NCI-H226 (cell line): ENCODE measurements at regions not wholly inside any gene's neighbourhood (a gene's known extent, or its start where the extent isn't known, plus 50 kb on each side); places are given as distances from the start of the nearest gene placed in this dataset.
"Not testable (repeated sequence)": the region's sequence is repeated elsewhere in the genome, so short reads cannot be mapped to it uniquely, and the experiment has no call there.

Experiments used
- DNase-seq: peaks from one replicate; pipeline ENCODE4 v3.0.0-alpha.2; 2015

DNA sequence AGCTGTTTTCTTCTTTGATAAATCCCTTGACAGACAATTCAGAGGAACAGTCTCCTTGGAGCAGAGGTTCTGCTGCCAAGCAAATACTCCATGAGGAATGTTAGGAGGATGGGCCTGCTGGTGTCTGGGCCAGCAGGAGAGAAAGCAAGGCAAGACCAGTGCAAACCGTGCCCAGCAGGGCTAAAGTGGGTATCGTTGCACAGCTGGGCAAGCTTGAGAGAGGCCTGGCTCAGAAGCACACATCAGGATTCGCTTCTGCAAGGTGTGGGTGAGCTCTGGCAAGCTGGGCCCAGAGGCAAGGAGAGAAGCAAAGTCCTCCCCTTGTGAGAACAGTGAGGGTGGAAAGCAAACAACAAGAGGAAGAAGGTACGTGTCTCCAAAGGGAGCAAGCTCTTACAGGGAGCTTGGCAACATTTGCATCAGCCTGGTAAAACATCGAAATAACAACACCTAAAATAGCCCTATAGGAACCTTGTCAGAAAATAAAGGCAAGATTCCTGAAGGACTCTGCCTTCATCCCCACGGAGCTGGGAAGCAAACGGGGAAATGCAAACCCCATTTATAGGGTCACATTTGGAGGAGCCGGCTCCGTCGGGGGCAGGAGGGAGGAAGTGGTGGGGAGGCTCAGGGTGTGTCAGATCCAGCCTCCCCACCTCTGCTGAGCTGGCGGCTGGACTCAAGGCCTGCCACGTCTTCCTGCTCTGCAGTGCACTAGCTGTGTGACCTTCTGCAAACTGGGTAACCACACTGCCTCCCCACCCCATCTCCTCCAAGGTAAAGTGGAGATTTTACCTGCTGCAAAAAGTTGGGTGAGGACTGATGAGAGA lies 62.3 kb upstream of the HIVEP3 start:
- DNase-seq: no peak

DNA sequence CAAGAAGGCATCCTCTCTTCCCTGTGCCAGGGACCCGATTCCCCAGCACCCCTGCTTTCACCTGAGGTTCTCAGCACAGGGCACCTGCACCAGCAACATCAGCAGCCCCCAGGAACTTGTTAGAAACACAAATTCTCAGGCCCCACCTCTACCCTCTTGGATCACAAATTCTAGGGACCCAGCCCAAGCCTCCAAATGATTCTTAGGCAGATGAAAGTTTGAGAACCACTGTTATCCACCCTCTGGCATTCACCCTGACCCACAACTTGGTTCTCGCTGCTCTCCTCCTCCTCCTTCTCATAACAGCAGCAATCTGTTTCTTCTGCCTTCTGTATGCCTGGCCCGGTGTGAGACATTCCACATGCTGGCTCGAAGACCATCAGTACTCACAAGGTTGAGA lies 60.3 kb upstream of the HIVEP3 start:
- no peak for DNase-seq

DNA sequence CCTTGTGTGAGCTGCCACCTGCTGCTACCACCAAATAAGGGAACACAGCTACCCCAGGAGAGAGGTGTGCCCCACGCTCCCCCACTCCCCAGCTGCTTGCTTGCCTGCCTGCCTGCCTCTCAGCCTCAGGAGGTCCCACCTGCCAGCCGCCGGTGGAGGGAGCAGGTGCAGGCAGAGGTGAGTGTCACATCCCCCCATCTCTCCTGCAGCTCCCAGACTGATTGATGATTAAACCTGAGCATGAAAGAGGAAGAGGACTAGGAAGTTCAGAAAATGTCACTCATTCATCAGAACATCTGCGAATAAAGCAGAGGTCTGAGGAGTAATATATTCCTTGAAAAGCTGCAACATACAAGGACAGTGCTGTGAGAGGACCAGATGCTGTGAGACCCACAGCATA lies 58.6 kb upstream of the HIVEP3 start:
- no peak for DNase-seq

DNA sequence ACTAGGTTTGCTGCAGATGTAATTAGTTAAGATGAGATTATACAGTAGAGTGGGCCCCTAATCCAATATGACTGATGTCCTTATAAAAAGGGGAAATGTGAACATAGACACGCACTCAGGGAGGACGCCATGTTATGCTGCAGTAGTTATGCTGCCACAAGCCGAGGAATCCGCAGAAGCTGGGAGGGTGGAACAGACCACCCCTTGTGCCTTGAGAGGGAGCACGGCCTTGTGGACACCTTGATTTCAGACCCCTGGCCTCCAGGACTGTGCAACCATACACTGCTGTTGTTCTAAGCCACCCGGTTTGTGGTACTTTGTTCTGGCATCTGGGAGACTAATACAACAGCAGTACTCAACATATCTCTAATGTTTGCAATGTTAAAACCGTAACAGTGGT lies 57.9 kb upstream of the HIVEP3 start:
- DNase-seq: no peak

DNA sequence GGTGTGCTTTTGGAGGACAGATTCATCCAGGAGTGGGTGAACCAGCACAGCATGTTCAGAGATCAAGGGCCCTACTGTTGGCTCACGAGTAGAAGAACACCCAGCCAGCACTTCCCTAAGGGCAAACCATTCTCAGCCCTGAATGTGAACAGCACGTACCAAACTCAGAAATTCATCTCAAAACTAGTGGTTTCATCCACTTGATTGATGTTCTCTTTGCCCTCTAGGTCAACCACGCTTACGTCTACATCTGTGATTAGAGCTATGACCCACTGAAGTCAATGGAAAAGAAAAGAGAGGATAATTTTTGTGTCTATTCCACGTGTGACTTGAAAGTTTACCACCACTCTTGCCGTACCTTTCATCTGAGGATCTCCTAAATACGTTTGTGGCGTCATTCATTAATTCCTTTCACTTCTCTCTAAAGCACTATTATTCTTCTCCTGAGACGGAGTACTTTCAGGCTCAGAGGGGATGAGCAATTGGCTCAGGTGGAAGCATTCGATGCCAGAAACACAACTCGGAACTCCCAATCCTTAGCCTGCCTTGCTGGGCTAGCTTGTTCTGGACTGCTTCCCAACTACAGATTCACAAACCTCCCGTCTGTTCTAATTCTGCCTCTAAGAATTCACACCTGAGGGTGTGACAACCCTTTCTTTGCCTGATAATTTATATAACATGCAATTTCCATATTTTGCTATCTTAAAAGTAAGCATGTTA lies 57.3 kb upstream of the HIVEP3 start:
- no peak for DNase-seq

DNA sequence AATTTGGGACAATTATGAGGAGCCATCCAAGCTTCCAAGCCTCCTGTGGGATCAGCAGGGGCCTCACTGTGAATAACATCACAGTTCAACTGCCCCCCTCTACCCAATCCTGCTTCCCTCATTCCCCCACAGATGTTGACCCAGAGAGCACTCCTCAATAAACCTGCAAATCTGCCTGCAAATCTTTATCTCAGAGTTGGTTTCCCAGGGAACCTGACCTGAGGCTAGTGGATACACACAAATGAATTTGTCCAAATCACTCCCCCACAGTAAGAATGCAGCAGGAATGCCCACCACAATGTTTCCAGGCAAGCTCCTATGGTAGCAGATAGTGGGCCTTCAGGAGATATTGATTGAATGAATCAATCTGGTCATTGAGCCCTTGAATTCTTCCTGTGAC lies 56.4 kb upstream of the HIVEP3 start:
- DNase-seq: peak; percentile 49

DNA sequence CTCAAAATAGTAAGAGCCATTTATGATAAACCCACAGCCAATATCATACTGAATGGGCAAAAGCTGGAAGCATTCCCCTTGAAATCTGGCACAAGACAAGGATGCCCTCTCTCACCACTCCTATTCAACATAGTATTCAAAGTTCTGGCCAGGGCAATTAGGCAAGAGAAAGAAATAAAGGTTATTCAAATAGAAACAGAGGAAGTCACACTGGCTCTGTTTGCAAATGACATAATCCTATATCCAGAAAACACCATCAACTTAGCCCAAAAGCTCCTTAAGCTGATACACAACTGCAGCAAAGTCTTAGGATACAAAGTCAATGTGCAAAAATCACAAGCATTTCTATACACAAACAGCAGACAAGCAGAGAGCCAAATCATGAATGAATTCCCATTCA lies 49.8 kb upstream of the HIVEP3 start:
- DNase-seq: not testable (repeated sequence)
